GM23338 (cell line): ENCODE measurements at regions not wholly inside any gene's neighbourhood (a gene's known extent, or its start where the extent isn't known, plus 50 kb on each side); places are given as distances from the start of the nearest gene placed in this dataset.

ENCODE experiments used
- ATAC-seq: fragments of 200-7000 bp; cut with Tn5 transposase; 3 replicates; pipeline ENCODE4 v1.9.1; 2020
- DNase-seq: peaks from one replicate; pipeline ENCODE4 v3.0.0-alpha.2; 2015; ENCODE audit warnings: low spot score
- H2AFZ ChIP-seq: fragments of 200-600 bp; sonication (generic); 2 replicates; pipeline ENCODE4 v1.8.0; 2016; ENCODE audit warnings: antibody characterized with exemption, mild to moderate bottlenecking, moderate library complexity
- H3F3A ChIP-seq: fragments of 200-600 bp; sonication (generic); replicated peaks from 2 replicates; pipeline ENCODE4 v1.8.0; 2017; ENCODE audit warnings: antibody characterized with exemption, mixed run types, low read depth
- H3K27ac ChIP-seq: fragments of 200-600 bp; sonication (generic); 2 replicates; pipeline ENCODE4 v1.6.1; 2016; ENCODE audit warnings: low read depth
- H3K27me3 ChIP-seq: fragments of 200-600 bp; sonication (generic); 2 replicates; pipeline ENCODE4 v1.8.0; 2016; ENCODE audit warnings: mild to moderate bottlenecking, mixed run types, moderate library complexity; ENCODE audit not compliant: insufficient read depth
- H3K36me3 ChIP-seq: fragments of 200-600 bp; sonication (generic); 2 replicates; pipeline ENCODE4 v1.8.0; 2016; ENCODE audit warnings: mild to moderate bottlenecking; ENCODE audit not compliant: insufficient read depth
- H3K4me1 ChIP-seq: fragments of 200-600 bp; sonication (generic); 2 replicates; pipeline ENCODE4 v1.8.0; 2016; ENCODE audit warnings: mild to moderate bottlenecking, moderate library complexity; ENCODE audit not compliant: insufficient read depth
- H3K4me2 ChIP-seq: fragments of 200-600 bp; sonication (generic); 2 replicates; pipeline ENCODE4 v1.7.1; 2017; ENCODE audit warnings: mixed run types
- H3K4me3 ChIP-seq: fragments of 200-600 bp; sonication (generic); 2 replicates; pipeline ENCODE4 v1.6.1; 2016; ENCODE audit warnings: mixed run types
- H3K79me2 ChIP-seq: fragments of 200-600 bp; sonication (generic); replicated peaks from 2 replicates; pipeline ENCODE4 v1.8.0; 2017; ENCODE audit warnings: mild to moderate bottlenecking; ENCODE audit not compliant: insufficient read depth
- H3K9me2 ChIP-seq: fragments of 200-600 bp; sonication (generic); 2 replicates; pipeline ENCODE4 v1.8.0; 2017; ENCODE audit not compliant: insufficient read depth
- H4K20me1 ChIP-seq: fragments of 200-600 bp; sonication (generic); replicated peaks from 2 replicates; pipeline ENCODE4 v1.8.0; 2017; ENCODE audit warnings: mild to moderate bottlenecking; ENCODE audit not compliant: insufficient read depth
- H3K27ac Mint-ChIP-seq: 2 replicates; pipeline ENCODE4 v1.8.0; 2020; ENCODE audit warnings: inconsistent platforms, mild to moderate bottlenecking, moderate library complexity, mixed read lengths
- H3K27me3 Mint-ChIP-seq: 3 replicates; pipeline ENCODE4 v1.8.0; 2022; ENCODE audit warnings: low read depth, mild to moderate bottlenecking, moderate library complexity, mixed read lengths, inconsistent platforms; ENCODE audit not compliant: insufficient read depth, poor library complexity
- H3K36me3 Mint-ChIP-seq: 3 replicates; pipeline ENCODE4 v1.8.0; 2021; ENCODE audit warnings: low read depth, mild to moderate bottlenecking, inconsistent platforms, moderate library complexity, mixed read lengths
- H3K4me1 Mint-ChIP-seq: 3 replicates; pipeline ENCODE4 v1.8.0; 2020; ENCODE audit warnings: mild to moderate bottlenecking, inconsistent platforms, mixed read lengths
- H3K4me3 Mint-ChIP-seq: 3 replicates; pipeline ENCODE4 v1.8.0; 2021; ENCODE audit warnings: moderate library complexity, mild to moderate bottlenecking, inconsistent platforms, mixed read lengths
- H3K9me3 Mint-ChIP-seq: 3 replicates; pipeline ENCODE4 v1.8.0; 2020; ENCODE audit warnings: moderate library complexity, mild to moderate bottlenecking, inconsistent platforms, mixed read lengths
- CREB1 ChIP-seq: fragments of 250-450 bp; sonication (Bioruptor Pico); IDR thresholded peaks from 2 replicates; pipeline ENCODE4 v1.5.0; 2020; ENCODE audit warnings: low read depth, mild to moderate bottlenecking, moderate library complexity
- EZH2 ChIP-seq: fragments of 200-600 bp; sonication (generic); IDR thresholded peaks from one replicate; pipeline ENCODE4 v1.8.0; 2017; ENCODE audit warnings: antibody characterized with exemption, mild to moderate bottlenecking, low read depth; ENCODE audit not compliant: unreplicated experiment
- EZH2phosphoT487 ChIP-seq: fragments of 200-600 bp; sonication (generic); IDR thresholded peaks from one replicate; pipeline ENCODE4 v1.8.1; 2018; ENCODE audit warnings: antibody characterized with exemption; ENCODE audit not compliant: unreplicated experiment
- JUNB ChIP-seq: IDR thresholded peaks from one replicate; pipeline ENCODE4 v1.6.1; 2016; ENCODE audit warnings: antibody characterized with exemption; ENCODE audit not compliant: unreplicated experiment
- NANOG ChIP-seq: IDR thresholded peaks from 2 replicates; pipeline ENCODE4 v1.6.1; 2016; ENCODE audit warnings: antibody characterized with exemption, borderline replicate concordance
- POLR2AphosphoS5 ChIP-seq: IDR thresholded peaks from 2 replicates; pipeline ENCODE4 v1.6.1; 2016; ENCODE audit warnings: antibody characterized with exemption, low read depth
- STAT1 ChIP-seq: IDR thresholded peaks from one replicate; pipeline ENCODE4 v1.6.1; 2016; ENCODE audit warnings: antibody characterized with exemption; ENCODE audit not compliant: unreplicated experiment
- ZNF114 ChIP-seq: fragments of 250-450 bp; sonication (Bioruptor Pico); IDR thresholded peaks from 2 replicates; pipeline ENCODE4 v1.5.0; 2020; ENCODE audit warnings: mild to moderate bottlenecking, moderate library complexity
- ZNF331 ChIP-seq: fragments of 250-450 bp; sonication (Bioruptor Pico); IDR thresholded peaks from 2 replicates; pipeline ENCODE4 v1.5.0; 2020; ENCODE audit warnings: low read depth, mild to moderate bottlenecking, moderate library complexity
- TF ChIP-seq, protein P1 (sequence below): IDR thresholded peaks from one replicate; pipeline ENCODE4 v1.6.1; 2018; ENCODE audit warnings: antibody characterized with exemption; ENCODE audit not compliant: unreplicated experiment
- TF ChIP-seq, protein P2 (sequence below): IDR thresholded peaks from 2 replicates; pipeline ENCODE4 v1.6.1; 2016; ENCODE audit warnings: antibody characterized with exemption
- TF ChIP-seq, protein P3 (sequence below): fragments of 250-450 bp; sonication (Bioruptor Pico); IDR thresholded peaks from 2 replicates; pipeline ENCODE4 v1.5.0; 2020; ENCODE audit warnings: mild to moderate bottlenecking, moderate library complexity
- TF ChIP-seq, protein P4 (sequence below), 2 experiments: fragments of 200-600 bp in 1 of 2; sonication (generic) in 1 of 2; conservative IDR thresholded peaks; 2 replicates each; pipeline versions ENCODE4 v1.5.1 to v1.6.1; 2016 to 2017; ENCODE audit warnings: antibody characterized with exemption in 2 of 2, low read depth in 2 of 2, mild to moderate bottlenecking in 2 of 2, moderate library complexity in 1 of 2

DNA sequence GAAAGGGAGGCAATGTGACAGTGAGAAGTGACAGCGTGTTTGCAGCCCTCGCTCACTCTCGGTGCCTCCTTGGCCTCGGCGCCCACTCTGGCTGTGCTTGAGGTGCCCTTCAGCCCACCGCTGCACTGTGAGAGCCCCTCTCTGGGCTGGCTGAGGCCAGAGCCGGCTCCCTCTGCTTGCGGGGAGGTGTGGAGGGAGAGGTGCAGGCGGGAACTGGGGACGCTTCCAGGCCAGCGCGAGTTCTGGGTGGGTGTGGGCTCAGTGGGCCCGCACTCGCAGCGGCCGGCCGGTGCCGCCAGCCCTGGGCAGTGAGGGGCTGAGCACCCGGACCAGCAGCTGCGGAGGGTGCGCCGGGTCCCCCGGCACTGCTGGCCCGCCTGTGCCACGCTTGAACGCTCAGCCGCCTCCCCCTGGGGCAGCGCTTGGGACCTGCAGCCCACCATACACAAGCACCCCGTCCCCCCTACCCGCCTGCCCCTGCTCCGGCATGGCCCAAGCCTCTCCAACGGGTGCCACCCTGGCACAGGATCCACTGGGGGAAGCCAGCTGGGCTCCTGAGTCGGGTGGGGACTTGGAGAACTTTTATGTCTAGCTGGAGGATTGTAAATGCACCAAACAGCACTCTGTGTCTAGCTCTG, 1142.8 kb upstream of the INTU start:
- no peaks in the 10 kb centered on the region for H3K4me1 ChIP-seq
- Mint-ChIP-seq H3K27ac (no peak overlapping the region), H3K9me3 (0 out of 3 replicates have a peak, but pooled peaks cover 2% of the 10 kb centered on the region), H3K27me3 (no peaks in the 10 kb centered on the region), H3K4me1 (no peaks in the 10 kb centered on the region), H3K36me3 (peaks cover 3% of the 10 kb centered on the region; the same call in 1 of the 3 replicates), H3K4me3 (no peak overlapping the region)
- H3K36me3 ChIP-seq = no peaks in the 10 kb centered on the region
- no peaks in the 10 kb centered on the region for H3K9me2 ChIP-seq
- no peaks in the 10 kb centered on the region for H3K27me3 ChIP-seq
- TF ChIP-seq, protein P1, sequence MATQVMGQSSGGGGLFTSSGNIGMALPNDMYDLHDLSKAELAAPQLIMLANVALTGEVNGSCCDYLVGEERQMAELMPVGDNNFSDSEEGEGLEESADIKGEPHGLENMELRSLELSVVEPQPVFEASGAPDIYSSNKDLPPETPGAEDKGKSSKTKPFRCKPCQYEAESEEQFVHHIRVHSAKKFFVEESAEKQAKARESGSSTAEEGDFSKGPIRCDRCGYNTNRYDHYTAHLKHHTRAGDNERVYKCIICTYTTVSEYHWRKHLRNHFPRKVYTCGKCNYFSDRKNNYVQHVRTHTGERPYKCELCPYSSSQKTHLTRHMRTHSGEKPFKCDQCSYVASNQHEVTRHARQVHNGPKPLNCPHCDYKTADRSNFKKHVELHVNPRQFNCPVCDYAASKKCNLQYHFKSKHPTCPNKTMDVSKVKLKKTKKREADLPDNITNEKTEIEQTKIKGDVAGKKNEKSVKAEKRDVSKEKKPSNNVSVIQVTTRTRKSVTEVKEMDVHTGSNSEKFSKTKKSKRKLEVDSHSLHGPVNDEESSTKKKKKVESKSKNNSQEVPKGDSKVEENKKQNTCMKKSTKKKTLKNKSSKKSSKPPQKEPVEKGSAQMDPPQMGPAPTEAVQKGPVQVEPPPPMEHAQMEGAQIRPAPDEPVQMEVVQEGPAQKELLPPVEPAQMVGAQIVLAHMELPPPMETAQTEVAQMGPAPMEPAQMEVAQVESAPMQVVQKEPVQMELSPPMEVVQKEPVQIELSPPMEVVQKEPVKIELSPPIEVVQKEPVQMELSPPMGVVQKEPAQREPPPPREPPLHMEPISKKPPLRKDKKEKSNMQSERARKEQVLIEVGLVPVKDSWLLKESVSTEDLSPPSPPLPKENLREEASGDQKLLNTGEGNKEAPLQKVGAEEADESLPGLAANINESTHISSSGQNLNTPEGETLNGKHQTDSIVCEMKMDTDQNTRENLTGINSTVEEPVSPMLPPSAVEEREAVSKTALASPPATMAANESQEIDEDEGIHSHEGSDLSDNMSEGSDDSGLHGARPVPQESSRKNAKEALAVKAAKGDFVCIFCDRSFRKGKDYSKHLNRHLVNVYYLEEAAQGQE = no peak
- TF ChIP-seq, protein P2, sequence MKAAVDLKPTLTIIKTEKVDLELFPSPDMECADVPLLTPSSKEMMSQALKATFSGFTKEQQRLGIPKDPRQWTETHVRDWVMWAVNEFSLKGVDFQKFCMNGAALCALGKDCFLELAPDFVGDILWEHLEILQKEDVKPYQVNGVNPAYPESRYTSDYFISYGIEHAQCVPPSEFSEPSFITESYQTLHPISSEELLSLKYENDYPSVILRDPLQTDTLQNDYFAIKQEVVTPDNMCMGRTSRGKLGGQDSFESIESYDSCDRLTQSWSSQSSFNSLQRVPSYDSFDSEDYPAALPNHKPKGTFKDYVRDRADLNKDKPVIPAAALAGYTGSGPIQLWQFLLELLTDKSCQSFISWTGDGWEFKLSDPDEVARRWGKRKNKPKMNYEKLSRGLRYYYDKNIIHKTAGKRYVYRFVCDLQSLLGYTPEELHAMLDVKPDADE = no peak
- no peak for TF ChIP-seq CREB1 (CRISPR knock-in tag)
- no peak for TF ChIP-seq STAT1
- TF ChIP-seq, protein P3, sequence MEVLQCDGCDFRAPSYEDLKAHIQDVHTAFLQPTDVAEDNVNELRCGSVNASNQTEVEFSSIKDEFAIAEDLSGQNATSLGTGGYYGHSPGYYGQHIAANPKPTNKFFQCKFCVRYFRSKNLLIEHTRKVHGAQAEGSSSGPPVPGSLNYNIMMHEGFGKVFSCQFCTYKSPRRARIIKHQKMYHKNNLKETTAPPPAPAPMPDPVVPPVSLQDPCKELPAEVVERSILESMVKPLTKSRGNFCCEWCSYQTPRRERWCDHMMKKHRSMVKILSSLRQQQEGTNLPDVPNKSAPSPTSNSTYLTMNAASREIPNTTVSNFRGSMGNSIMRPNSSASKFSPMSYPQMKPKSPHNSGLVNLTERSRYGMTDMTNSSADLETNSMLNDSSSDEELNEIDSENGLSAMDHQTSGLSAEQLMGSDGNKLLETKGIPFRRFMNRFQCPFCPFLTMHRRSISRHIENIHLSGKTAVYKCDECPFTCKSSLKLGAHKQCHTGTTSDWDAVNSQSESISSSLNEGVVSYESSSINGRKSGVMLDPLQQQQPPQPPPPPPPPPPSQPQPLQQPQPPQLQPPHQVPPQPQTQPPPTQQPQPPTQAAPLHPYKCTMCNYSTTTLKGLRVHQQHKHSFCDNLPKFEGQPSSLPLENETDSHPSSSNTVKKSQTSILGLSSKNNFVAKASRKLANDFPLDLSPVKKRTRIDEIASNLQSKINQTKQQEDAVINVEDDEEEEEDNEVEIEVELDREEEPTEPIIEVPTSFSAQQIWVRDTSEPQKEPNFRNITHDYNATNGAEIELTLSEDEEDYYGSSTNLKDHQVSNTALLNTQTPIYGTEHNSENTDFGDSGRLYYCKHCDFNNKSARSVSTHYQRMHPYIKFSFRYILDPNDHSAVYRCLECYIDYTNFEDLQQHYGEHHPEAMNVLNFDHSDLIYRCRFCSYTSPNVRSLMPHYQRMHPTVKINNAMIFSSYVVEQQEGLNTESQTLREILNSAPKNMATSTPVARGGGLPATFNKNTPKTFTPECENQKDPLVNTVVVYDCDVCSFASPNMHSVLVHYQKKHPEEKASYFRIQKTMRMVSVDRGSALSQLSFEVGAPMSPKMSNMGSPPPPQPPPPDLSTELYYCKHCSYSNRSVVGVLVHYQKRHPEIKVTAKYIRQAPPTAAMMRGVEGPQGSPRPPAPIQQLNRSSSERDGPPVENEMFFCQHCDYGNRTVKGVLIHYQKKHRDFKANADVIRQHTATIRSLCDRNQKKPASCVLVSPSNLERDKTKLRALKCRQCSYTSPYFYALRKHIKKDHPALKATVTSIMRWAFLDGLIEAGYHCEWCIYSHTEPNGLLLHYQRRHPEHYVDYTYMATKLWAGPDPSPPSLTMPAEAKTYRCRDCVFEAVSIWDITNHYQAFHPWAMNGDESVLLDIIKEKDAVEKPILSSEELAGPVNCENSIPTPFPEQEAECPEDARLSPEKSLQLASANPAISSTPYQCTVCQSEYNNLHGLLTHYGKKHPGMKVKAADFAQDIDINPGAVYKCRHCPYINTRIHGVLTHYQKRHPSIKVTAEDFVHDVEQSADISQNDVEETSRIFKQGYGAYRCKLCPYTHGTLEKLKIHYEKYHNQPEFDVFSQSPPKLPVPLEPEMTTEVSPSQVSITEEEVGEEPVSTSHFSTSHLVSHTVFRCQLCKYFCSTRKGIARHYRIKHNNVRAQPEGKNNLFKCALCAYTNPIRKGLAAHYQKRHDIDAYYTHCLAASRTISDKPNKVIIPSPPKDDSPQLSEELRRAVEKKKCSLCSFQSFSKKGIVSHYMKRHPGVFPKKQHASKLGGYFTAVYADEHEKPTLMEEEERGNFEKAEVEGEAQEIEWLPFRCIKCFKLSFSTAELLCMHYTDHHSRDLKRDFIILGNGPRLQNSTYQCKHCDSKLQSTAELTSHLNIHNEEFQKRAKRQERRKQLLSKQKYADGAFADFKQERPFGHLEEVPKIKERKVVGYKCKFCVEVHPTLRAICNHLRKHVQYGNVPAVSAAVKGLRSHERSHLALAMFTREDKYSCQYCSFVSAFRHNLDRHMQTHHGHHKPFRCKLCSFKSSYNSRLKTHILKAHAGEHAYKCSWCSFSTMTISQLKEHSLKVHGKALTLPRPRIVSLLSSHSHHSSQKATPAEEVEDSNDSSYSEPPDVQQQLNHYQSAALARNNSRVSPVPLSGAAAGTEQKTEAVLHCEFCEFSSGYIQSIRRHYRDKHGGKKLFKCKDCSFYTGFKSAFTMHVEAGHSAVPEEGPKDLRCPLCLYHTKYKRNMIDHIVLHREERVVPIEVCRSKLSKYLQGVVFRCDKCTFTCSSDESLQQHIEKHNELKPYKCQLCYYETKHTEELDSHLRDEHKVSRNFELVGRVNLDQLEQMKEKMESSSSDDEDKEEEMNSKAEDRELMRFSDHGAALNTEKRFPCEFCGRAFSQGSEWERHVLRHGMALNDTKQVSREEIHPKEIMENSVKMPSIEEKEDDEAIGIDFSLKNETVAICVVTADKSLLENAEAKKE (CRISPR knock-in tag) = no peak
- no peak for TF ChIP-seq ZNF114
- TF ChIP-seq JUNB = no peak
- TF ChIP-seq, protein P4, sequence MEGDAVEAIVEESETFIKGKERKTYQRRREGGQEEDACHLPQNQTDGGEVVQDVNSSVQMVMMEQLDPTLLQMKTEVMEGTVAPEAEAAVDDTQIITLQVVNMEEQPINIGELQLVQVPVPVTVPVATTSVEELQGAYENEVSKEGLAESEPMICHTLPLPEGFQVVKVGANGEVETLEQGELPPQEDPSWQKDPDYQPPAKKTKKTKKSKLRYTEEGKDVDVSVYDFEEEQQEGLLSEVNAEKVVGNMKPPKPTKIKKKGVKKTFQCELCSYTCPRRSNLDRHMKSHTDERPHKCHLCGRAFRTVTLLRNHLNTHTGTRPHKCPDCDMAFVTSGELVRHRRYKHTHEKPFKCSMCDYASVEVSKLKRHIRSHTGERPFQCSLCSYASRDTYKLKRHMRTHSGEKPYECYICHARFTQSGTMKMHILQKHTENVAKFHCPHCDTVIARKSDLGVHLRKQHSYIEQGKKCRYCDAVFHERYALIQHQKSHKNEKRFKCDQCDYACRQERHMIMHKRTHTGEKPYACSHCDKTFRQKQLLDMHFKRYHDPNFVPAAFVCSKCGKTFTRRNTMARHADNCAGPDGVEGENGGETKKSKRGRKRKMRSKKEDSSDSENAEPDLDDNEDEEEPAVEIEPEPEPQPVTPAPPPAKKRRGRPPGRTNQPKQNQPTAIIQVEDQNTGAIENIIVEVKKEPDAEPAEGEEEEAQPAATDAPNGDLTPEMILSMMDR (conservative IDR thresholded peaks at IDR 0.05; ENCODE audit: low read depth in 2 of 2) = no peak
- no peak for TF ChIP-seq EZH2phosphoT487
- TF ChIP-seq ZNF331 (CRISPR knock-in tag) = no peak
- TF ChIP-seq POLR2AphosphoS5 = no peak
- no peak for TF ChIP-seq EZH2
- TF ChIP-seq NANOG = no peak
- no peak overlapping the region for H3K27ac ChIP-seq
- no peaks in the 10 kb centered on the region for H3F3A ChIP-seq
- no peak overlapping the region for H3K4me3 ChIP-seq
- H3K4me2 ChIP-seq = no peak overlapping the region
- DNase-seq (no peak), ATAC-seq (no peak)
- no peaks in the 10 kb centered on the region for H4K20me1 ChIP-seq
- no peaks in the 10 kb centered on the region for H3K79me2 ChIP-seq
- no peak overlapping the region for H2AFZ ChIP-seq
